ENCODE measurements at regions not wholly inside any gene's neighbourhood (a gene's known extent, or its start where the extent isn't known, plus 50 kb on each side); places are given as distances from the start of the nearest gene placed in this dataset.

DNA sequence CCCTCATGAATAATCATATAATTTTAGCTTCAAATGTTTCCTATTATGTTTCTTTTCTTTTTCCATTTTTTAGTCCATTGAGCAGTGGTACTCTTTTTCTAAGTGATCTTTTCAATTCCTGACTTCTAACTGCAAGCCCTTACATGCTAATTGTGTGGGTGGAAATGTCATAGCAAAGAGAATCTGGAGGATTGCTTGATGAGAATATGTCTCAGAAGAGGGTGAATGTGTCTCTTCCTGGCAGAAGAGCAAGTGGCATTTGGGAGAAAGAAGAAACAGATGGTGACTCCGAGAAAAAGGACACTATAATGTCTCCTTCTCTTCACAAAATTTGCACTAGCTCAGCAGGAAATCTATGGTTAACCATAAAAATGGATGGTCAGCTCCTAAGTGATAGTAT lies 2320.0 kb downstream of the PCDH9 start:
- no peak for ATAC-seq
- no peak for FAIRE-seq
- intact Hi-C loops (cut with DNase I): no loop called here

DNA sequence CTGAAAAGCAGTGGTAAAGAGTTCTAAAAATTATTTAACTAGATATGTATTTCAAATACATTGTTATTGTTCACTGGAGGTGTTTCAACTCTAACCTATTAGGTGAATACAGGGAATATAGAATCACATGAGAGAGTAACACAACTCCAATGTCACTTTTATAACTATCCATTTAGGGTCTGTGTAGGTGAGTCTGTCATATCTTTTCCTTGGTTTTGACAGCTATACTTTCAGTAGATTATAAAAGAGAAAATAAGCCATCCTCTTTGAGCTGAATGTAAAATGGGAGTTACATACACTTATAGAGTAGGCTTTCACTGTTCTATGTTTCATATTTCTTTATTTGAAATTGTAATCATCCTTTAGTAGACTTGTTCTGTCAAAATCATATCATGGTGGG lies 2321.0 kb downstream of the PCDH9 start:
- FAIRE-seq: no peak
- DNase-seq: no peak
- Histone ChIP-seq H3K27me3 (no peaks in the 10 kb centered on the region), H3K27ac (no peak overlapping the region), H3K9me3 (no peaks in the 10 kb centered on the region), H3K4me3 (no peak overlapping the region), H3K4me1 (no peaks in the 10 kb centered on the region), H3K36me3 (no peaks in the 10 kb centered on the region)
- no peak for TF ChIP-seq CTCF (IDR thresholded peaks at IDR 0.05)
- no peak for ATAC-seq
- intact Hi-C loops (cut with DNase I): no loop called here

More for the DNA sequence above, 2320.0 kb downstream of the PCDH9 start:
- no peaks in the 10 kb centered on the region for H3K4me1 ChIP-seq
- H3K4me3 ChIP-seq: no peak overlapping the region
- no peak overlapping the region for H3K27ac ChIP-seq
- no peak for TF ChIP-seq CTCF (IDR thresholded peaks at IDR 0.05)
- no peaks in the 10 kb centered on the region for H3K36me3 ChIP-seq
- no peaks in the 10 kb centered on the region for H3K9me3 ChIP-seq
- DNase-seq: no peak
- 34 to 43% methylated on average over 1 of the region's 1 CpG for WGBS, 2 donors
- H3K27me3 ChIP-seq: no peaks in the 10 kb centered on the region

DNA sequence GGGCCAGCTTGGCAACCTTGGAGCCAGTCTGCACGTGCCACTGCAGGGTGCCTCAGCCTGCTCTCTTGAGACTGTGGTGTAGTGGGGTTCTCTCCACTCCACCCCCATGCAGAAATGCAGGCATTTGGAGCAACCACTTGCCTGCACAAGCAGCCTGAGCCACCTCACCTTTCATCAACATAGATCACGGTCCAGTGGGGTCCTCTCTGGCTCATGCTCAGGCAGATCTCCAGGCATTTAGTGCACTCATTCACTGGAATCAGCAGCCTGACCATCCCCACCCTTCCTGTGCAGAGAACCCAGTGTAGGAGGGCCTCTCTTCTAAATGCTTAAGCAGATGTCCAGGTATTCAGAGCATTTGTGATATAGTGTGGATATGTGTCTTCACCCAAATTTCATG lies 2330.1 kb downstream of the PCDH9 start:
- Histone ChIP-seq H3K4me1 (no peaks in the 10 kb centered on the region), H3K9me3 (no peaks in the 10 kb centered on the region), H3K36me3 (no peaks in the 10 kb centered on the region), H3K27ac (no peak overlapping the region), H3K4me3 (no peak overlapping the region), H3K27me3 (peaks cover 0 to 3% (median 0%) of the 10 kb centered on the region in 4 donors)
- DNase-seq (no peak), FAIRE-seq (no peak), ATAC-seq (no peak)
- no peak for TF ChIP-seq CTCF (IDR thresholded peaks at IDR 0.05)
- intact Hi-C loops (cut with DNase I): no loop called here
- WGBS, 2 donors: 38 to 69% methylated on average over 2 of the region's 2 CpGs

GRCh38 chr13:64884976-64885375 lies 2345.2 kb downstream of the PCDH9 start:
- 32 to 54% methylated on average over 2 of the region's 2 CpGs for WGBS, 2 donors
- FAIRE-seq (no peak), ATAC-seq (no peak), DNase-seq (no peak)
- Histone ChIP-seq H3K9me3 (no peaks in the 10 kb centered on the region), H3K27me3 (no peaks in the 10 kb centered on the region), H3K27ac (no peak overlapping the region), H3K36me3 (no peaks in the 10 kb centered on the region), H3K4me3 (no peak overlapping the region), H3K4me1 (no peaks in the 10 kb centered on the region)
- no peak for TF ChIP-seq CTCF (IDR thresholded peaks at IDR 0.05)
- intact Hi-C loops (cut with DNase I): no loop called here

DNA sequence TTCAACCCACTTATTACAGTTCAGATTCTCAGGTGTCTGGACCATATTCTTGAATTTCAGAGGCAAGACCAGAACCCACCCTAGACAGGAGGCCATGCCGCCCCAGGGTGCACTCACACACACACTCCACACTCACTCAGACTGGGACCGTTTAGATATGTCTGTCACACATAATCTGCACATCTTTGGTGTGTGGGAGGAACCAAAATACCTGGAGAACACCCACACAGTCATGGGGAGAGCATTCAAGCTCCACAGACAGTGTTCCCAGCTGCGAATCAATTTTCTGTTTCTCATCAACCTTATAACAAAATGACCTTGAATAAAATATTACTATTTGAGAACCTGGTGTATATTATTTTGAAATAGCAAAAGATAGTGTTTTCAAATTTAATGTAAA lies 2353.0 kb downstream of the PCDH9 start:
- H3K9me3 ChIP-seq: no peaks in the 10 kb centered on the region
- no peaks in the 10 kb centered on the region for H3K27me3 ChIP-seq
- no peaks in the 10 kb centered on the region for H3K36me3 ChIP-seq
- no peak for DNase-seq
- FAIRE-seq: no peak
- H3K4me3 ChIP-seq: no peak overlapping the region
- no peak for ATAC-seq
- intact Hi-C loops (cut with DNase I): no loop called here
- no peaks in the 10 kb centered on the region for H3K4me1 ChIP-seq
- TF ChIP-seq CTCF (IDR thresholded peaks at IDR 0.05): no peak
- 45 to 56% methylated on average over 3 of the region's 3 CpGs for WGBS, 2 donors
- H3K27ac ChIP-seq: no peak overlapping the region

Measured in pancreas (tissue), 10 donors.